Stimulated activated memory B cell treated with anti-CD40 and anti-IgM and Interleukin-4, amounts not matched to agents 10 μg/mL and 1 μg/mL and 100 μg/mL, for 72 hours (primary cell): ENCODE measurements at regions not wholly inside any gene's neighbourhood (a gene's known extent, or its start where the extent isn't known, plus 50 kb on each side); places are given as distances from the start of the nearest gene placed in this dataset.
"Not testable (repeated sequence)": the region's sequence is repeated elsewhere in the genome, so short reads cannot be mapped to it uniquely, and the experiment has no call there.

ENCODE experiments used
- ATAC-seq: fragments of 150-1000 bp; cut with Tn5 transposase; 2 replicates; pipeline ENCODE4 v1.10.0; 2021
- H3K27ac Mint-ChIP-seq: one replicate; pipeline ENCODE4 v1.8.0; 2022; ENCODE audit warnings: mild to moderate bottlenecking, mixed read lengths
- H3K27me3 Mint-ChIP-seq: one replicate; pipeline ENCODE4 v1.8.0; 2022; ENCODE audit warnings: mixed read lengths
- H3K36me3 Mint-ChIP-seq: one replicate; pipeline ENCODE4 v1.8.0; 2022; ENCODE audit warnings: mixed read lengths
- H3K4me1 Mint-ChIP-seq: one replicate; pipeline ENCODE4 v1.8.0; 2022; ENCODE audit warnings: mixed read lengths
- H3K4me3 Mint-ChIP-seq: one replicate; pipeline ENCODE4 v1.8.0; 2022; ENCODE audit warnings: mild to moderate bottlenecking, moderate library complexity, mixed read lengths
- H3K9me3 Mint-ChIP-seq: one replicate; pipeline ENCODE4 v1.8.0; 2022; ENCODE audit warnings: mixed read lengths

- Mint-ChIP-seq H3K27ac (no peak overlapping the region), H3K9me3 (peaks cover 8% of the 10 kb centered on the region), H3K36me3 (peaks cover 7% of the 10 kb centered on the region), H3K4me3 (no peak overlapping the region), H3K4me1 (no peaks in the 10 kb centered on the region), H3K27me3 (peaks cover 52% of the 10 kb centered on the region)
- no peak for ATAC-seq
Measured at GRCh38 chr19:5250127-5250659, 90.4 kb downstream of the PTPRS start.

- no peak overlapping the region for H3K27ac Mint-ChIP-seq
- H3K4me1 Mint-ChIP-seq, result no peaks in the 10 kb centered on the region
- ATAC-seq, result no peak
- H3K36me3 Mint-ChIP-seq, result peaks cover 4% of the 10 kb centered on the region
- no peak overlapping the region for H3K4me3 Mint-ChIP-seq
- H3K27me3 Mint-ChIP-seq, result peaks cover 52% of the 10 kb centered on the region
- peaks cover 5% of the 10 kb centered on the region for H3K9me3 Mint-ChIP-seq
Measured at GRCh38 chr19:5249526-5249925, 91.1 kb downstream of the PTPRS start.

- ATAC-seq, result no peak
- H3K4me1 Mint-ChIP-seq, result no peaks in the 10 kb centered on the region
- H3K4me3 Mint-ChIP-seq, result no peak overlapping the region
- H3K9me3 Mint-ChIP-seq, result no peaks in the 10 kb centered on the region
- no peaks in the 10 kb centered on the region for H3K36me3 Mint-ChIP-seq
- H3K27ac Mint-ChIP-seq, result no peak overlapping the region
- H3K27me3 Mint-ChIP-seq, result peaks cover 52% of the 10 kb centered on the region
Measured at GRCh38 chr19:5247957-5248705, 92.5 kb downstream of the PTPRS start.

GRCh38 chr19:5246554-5247155 lies 94.0 kb downstream of the PTPRS start:
- Mint-ChIP-seq H3K27ac (no peak overlapping the region), H3K36me3 (no peaks in the 10 kb centered on the region), H3K4me1 (no peaks in the 10 kb centered on the region), H3K27me3 (peaks cover 52% of the 10 kb centered on the region), H3K4me3 (no peak overlapping the region), H3K9me3 (no peaks in the 10 kb centered on the region)
- ATAC-seq, result no peak

GRCh38 chr19:5245631-5246553 lies 94.7 kb downstream of the PTPRS start:
- H3K9me3 Mint-ChIP-seq, result no peaks in the 10 kb centered on the region
- no peaks in the 10 kb centered on the region for H3K4me1 Mint-ChIP-seq
- no peaks in the 10 kb centered on the region for H3K36me3 Mint-ChIP-seq
- ATAC-seq, result no peak
- peaks cover 52% of the 10 kb centered on the region for H3K27me3 Mint-ChIP-seq
- no peak overlapping the region for H3K27ac Mint-ChIP-seq
- no peak overlapping the region for H3K4me3 Mint-ChIP-seq

- Mint-ChIP-seq H3K27me3 (peaks cover 48% of the 10 kb centered on the region), H3K36me3 (no peaks in the 10 kb centered on the region), H3K4me3 (no peak overlapping the region), H3K4me1 (no peaks in the 10 kb centered on the region), H3K27ac (no peak overlapping the region), H3K9me3 (no peaks in the 10 kb centered on the region)
- no peak for ATAC-seq
Measured at GRCh38 chr19:5244351-5244750, 96.3 kb downstream of the PTPRS start.

GRCh38 chr19:5243878-5244277 lies 96.7 kb downstream of the PTPRS start:
- Mint-ChIP-seq H3K27ac (no peak overlapping the region), H3K4me3 (no peak overlapping the region), H3K4me1 (no peaks in the 10 kb centered on the region), H3K27me3 (peaks cover 50% of the 10 kb centered on the region), H3K9me3 (no peaks in the 10 kb centered on the region), H3K36me3 (no peaks in the 10 kb centered on the region)
- ATAC-seq, result no peak

GRCh38 chr19:5241896-5242295 lies 98.7 kb downstream of the PTPRS start:
- H3K36me3 Mint-ChIP-seq, H3K9me3 Mint-ChIP-seq, ATAC-seq, H3K4me3 Mint-ChIP-seq, H3K27ac Mint-ChIP-seq, H3K4me1 Mint-ChIP-seq: not testable (repeated sequence)
- peaks cover 32% of the 10 kb centered on the region for H3K27me3 Mint-ChIP-seq

GRCh38 chr19:5240011-5240410 lies 100.6 kb downstream of the PTPRS start:
- Mint-ChIP-seq H3K36me3 (no peaks in the 10 kb centered on the region), H3K9me3 (no peaks in the 10 kb centered on the region), H3K4me3 (no peak overlapping the region), H3K27me3 (peaks cover 23% of the 10 kb centered on the region), H3K27ac (no peak overlapping the region), H3K4me1 (no peaks in the 10 kb centered on the region)
- peak; percentile 16 for ATAC-seq

GRCh38 chr19:5238700-5239099 lies 101.9 kb downstream of the PTPRS start:
- Mint-ChIP-seq H3K4me1 (no peaks in the 10 kb centered on the region), H3K36me3 (no peaks in the 10 kb centered on the region), H3K4me3 (no peak overlapping the region), H3K27me3 (peaks cover 23% of the 10 kb centered on the region), H3K9me3 (no peaks in the 10 kb centered on the region), H3K27ac (no peak overlapping the region)
- ATAC-seq, result peak; percentile 40

GRCh38 chr19:5237939-5238480 lies 102.6 kb downstream of the PTPRS start:
- Mint-ChIP-seq H3K27me3 (peaks cover 23% of the 10 kb centered on the region), H3K9me3 (no peaks in the 10 kb centered on the region), H3K27ac (no peak overlapping the region), H3K36me3 (no peaks in the 10 kb centered on the region), H3K4me3 (no peak overlapping the region), H3K4me1 (no peaks in the 10 kb centered on the region)
- no peak for ATAC-seq

GRCh38 chr19:5237190-5237780 lies 103.3 kb downstream of the PTPRS start:
- Mint-ChIP-seq H3K36me3 (no peaks in the 10 kb centered on the region), H3K4me1 (no peaks in the 10 kb centered on the region), H3K9me3 (no peaks in the 10 kb centered on the region), H3K4me3 (no peak overlapping the region), H3K27ac (no peak overlapping the region), H3K27me3 (peaks cover 23% of the 10 kb centered on the region)
- ATAC-seq, result no peak

- Mint-ChIP-seq H3K27ac (no peak overlapping the region), H3K4me1 (no peaks in the 10 kb centered on the region), H3K4me3 (no peak overlapping the region)
Measured at GRCh38 chr19:5235458-5236219, 105.0 kb downstream of the PTPRS start.

GRCh38 chr19:5234412-5234811 lies 106.2 kb downstream of the PTPRS start:
- ATAC-seq, result no peak
- Mint-ChIP-seq H3K4me1 (peaks cover 5% of the 10 kb centered on the region), H3K4me3 (no peak overlapping the region), H3K27me3 (peaks cover 23% of the 10 kb centered on the region), H3K9me3 (no peaks in the 10 kb centered on the region), H3K36me3 (no peaks in the 10 kb centered on the region), H3K27ac (no peak overlapping the region)

More at GRCh38 chr19:5235458-5236219, 105.0 kb downstream of the PTPRS start:
- no peak for ATAC-seq
- H3K27me3 Mint-ChIP-seq, result peaks cover 23% of the 10 kb centered on the region
- H3K36me3 Mint-ChIP-seq, result no peaks in the 10 kb centered on the region
- no peaks in the 10 kb centered on the region for H3K9me3 Mint-ChIP-seq
